Motor neuron (in vitro differentiated cells): ENCODE measurements at regions not wholly inside any gene's neighbourhood (a gene's known extent, or its start where the extent isn't known, plus 50 kb on each side); places are given as distances from the start of the nearest gene placed in this dataset.
"Not testable (repeated sequence)": the region's sequence is repeated elsewhere in the genome, so short reads cannot be mapped to it uniquely, and the experiment has no call there.

Experiments
- ATAC-seq, 8 experiments: fragments of 200-7000 bp; cut with Tn5 transposase; replicated peaks in 6 of 8; 2 replicates each; pipeline ENCODE4 v1.8.0; 2021; ENCODE audit warnings: mild to moderate bottlenecking in 8 of 8, moderate library complexity in 8 of 8
- H3K27ac ChIP-seq, 2 donors: fragments of 250-450 bp; sonication (Bioruptor Pico); 2 replicates each; pipeline ENCODE4 v1.9.0; 2021; ENCODE audit warnings: antibody characterized with exemption in 2 of 2, mild to moderate bottlenecking in 2 of 2, moderate library complexity in 1 of 2
- H3K4me1 ChIP-seq, 2 donors: fragments of 250-450 bp; sonication (Bioruptor Pico); replicated peaks in 1 of 2; 2 replicates each; pipeline ENCODE4 v1.6.1; 2021; ENCODE audit warnings: antibody characterized with exemption in 2 of 2, mild to moderate bottlenecking in 2 of 2, moderate library complexity in 1 of 2
- H3K4me3 ChIP-seq, 5 donors: fragments of 250-450 bp; sonication (Bioruptor Pico); 2 replicates each; pipeline ENCODE4 v1.9.0; 2021; ENCODE audit warnings: antibody characterized with exemption in 5 of 5, mild to moderate bottlenecking in 5 of 5, moderate library complexity in 4 of 5
- WGBS, 10 experiments: fragments of 450-650 bp; shearing (Covaris generic); methylation state at CpG; one replicate each; pipeline ENCODE4 v1.0.0; 2022; 5-methylcytosine and 5-hydroxymethylcytosine counted together
- in situ Hi-C, 9 experiments: fragments of 400-800 bp; cut with MboI; loops; one replicate each; pipeline ENCODE4 v1.15.0; 2021; ENCODE audit warnings: low sequenced_read_pairs in 9 of 9, low pct_unique_long_range_greater_than_20kb in 2 of 9; ENCODE audit not compliant: unreplicated experiment in 9 of 9

DNA sequence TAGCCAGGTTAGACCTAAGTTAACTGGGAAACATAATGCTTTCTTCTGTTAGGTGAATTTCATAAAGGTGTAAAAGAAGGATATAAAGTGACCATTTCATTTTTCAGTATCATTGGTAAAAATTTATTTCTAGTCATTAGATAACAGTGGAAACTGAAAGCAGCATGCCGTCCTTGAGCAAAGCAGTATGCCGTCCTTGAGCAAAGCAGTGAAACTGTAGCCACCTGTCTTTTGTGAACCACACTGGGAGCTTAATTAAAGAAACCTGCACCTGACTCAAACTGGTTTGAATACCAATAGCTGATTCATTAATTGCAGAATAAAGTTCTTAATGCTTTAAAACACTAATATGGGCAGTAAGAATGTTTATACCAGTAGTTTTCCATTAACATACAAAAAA is 281.5 kb upstream of the OR4C13 start:
- ATAC-seq, in situ Hi-C loops, H3K4me3 ChIP-seq, H3K27ac ChIP-seq, H3K4me1 ChIP-seq: not testable (repeated sequence)
- 0 to 94% (median 67%) methylated on average over 1 to 2 of the region's 2 CpGs; no CpG with 5 or more reads in 3 of the 10 experiments for WGBS, 10 experiments

DNA sequence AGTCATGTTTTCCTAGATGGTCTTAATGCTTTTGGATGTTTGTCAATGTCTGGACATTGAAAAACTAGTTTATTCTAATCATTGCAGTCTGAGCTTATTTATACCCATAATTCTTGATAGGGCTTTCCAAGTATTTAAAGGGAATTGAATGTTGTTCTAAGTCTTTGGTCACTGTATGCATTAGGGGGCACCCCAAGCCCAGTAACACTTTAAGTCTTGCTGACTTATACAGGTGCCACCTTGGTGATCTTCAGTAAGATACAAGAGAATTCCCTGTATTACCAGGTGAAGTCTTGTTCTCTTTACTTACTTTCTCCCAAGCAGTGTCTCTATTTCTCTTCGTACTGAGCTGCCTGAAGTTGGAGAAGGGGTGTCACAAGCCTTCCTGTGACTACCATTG is 250.1 kb upstream of the OR4C13 start:
- in situ Hi-C loops, H3K27ac ChIP-seq, H3K4me3 ChIP-seq, ATAC-seq, H3K4me1 ChIP-seq: not testable (repeated sequence)
- WGBS, 10 experiments, result 0 to 67% (median 0%) methylated on average over 1 of the region's 1 CpG; no CpG with 5 or more reads in 7 of the 10 experiments

DNA sequence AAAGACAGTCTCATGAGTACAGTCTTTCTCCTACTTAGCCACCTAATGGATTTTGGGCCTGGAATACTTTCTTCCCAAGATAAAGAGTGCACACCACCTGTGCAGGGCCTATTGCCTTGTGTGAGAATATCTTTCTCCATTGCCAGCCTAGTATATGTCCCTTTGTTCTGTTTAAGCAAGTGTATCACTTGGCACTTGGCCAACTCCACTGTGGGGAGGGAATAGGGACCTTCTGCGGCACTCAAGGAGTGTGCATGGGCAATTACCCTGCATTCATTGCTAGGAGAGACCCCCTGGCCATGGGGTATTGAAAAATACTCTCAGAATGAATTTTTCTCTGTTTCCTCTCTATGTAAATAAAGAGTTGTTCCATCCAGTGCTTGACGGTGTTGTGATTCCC is 201.7 kb upstream of the OR4C13 start:
- in situ Hi-C loops, H3K4me3 ChIP-seq, H3K27ac ChIP-seq, H3K4me1 ChIP-seq, ATAC-seq: not testable (repeated sequence)
- 0 to 100% (median 80%) methylated on average over 1 to 2 of the region's 2 CpGs; no CpG with 5 or more reads in 1 of the 10 experiments for WGBS, 10 experiments

DNA sequence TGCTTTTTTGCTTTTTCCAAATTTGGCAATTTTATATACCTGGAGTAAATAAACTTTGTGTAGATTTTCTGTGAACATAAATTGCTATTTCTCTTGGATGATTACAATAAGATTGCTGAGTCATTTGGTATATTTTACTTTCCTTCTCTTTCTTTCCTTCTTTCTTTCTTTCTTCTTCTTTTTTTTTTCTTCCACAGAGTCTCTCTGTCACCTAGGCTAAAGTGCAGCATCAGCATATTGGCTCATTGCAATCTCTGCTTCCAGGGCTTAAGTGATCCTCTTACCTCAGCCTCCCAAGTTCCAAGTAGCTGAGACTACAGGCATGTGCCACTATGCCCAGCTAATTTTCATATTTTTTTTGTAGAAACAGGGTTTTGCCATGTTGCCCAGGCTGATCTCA is 201.2 kb upstream of the OR4C13 start:
- H3K4me3 ChIP-seq, H3K4me1 ChIP-seq, in situ Hi-C loops, ATAC-seq, H3K27ac ChIP-seq: not testable (repeated sequence)

DNA sequence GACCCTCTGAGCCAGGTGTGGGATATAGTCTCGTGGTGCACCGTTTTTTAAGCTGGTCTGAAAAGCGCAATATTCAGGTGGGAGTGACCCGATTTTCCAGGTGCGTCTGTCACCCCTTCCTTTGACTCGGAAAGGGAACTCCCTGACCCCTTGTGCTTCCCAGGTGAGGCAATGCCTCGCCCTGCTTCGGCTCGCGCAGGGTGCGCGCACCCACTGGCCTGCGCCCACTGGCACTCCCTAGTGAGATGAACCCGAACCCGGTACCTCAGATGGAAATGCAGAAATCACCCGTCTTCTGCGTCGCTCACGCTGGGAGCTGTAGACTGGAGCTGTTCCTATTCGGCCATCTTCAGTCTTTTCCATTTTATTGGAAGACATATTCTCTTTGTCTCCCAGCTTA is 171.4 kb upstream of the OR4C13 start:
- H3K4me1 ChIP-seq, H3K27ac ChIP-seq, ATAC-seq, in situ Hi-C loops: not testable (repeated sequence)
- WGBS, 10 experiments, result 17 to 91% (median 40%) methylated on average over 1 to 5 of the region's 20 CpGs; no CpG with 5 or more reads in 5 of the 10 experiments
- H3K4me3 ChIP-seq, result peak overlapping the region in 1 of 5 donors; percentile 21

DNA sequence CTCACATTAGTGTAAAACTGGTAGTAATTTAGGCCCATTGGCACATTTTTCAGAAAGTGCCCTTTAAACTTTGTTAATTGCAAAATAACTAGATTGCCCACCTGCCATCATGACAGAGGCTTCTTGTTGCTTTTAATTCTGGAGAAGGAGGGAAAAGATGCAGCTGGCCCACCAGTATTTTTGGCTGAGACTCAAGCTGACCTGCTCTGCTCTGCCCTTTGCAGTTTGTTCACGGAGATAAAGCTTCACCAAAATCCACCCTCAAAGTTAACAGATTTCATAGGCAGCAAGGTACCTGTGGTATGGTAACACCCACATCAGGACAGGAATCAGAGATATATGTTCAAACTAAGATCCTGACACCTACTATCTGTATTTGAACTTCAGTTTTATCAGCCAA is 170.2 kb upstream of the OR4C13 start:
- ATAC-seq, H3K4me3 ChIP-seq, in situ Hi-C loops, H3K27ac ChIP-seq, H3K4me1 ChIP-seq: not testable (repeated sequence)
- WGBS, 10 experiments, result 0 to 100% (median 20%) methylated on average over 1 of the region's 1 CpG; no CpG with 5 or more reads in 6 of the 10 experiments

DNA sequence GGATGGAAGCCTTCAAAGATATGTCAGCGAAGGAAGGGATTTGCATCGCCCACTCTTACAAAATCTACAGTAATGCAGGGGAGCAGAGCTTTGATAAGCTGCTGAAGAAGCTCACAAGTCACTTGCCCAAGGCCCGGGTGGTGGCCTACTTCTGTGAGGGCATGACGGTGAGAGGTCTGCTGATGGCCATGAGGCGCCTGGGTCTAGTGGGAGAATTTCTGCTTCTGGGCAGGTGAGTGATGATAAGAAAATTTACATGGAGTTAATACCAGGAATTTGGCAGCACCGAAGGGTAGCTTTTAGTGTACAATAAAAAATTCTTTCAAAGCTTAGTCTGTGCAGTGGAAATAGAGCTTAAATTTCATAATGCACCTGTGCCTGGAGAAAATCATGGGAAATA is 168.3 kb upstream of the OR4C13 start:
- H3K27ac ChIP-seq, H3K4me1 ChIP-seq, ATAC-seq, H3K4me3 ChIP-seq, in situ Hi-C loops: not testable (repeated sequence)
- WGBS, 10 experiments, result 0 to 100% (median 43%) methylated on average over 1 to 2 of the region's 6 CpGs; no CpG with 5 or more reads in 3 of the 10 experiments

DNA sequence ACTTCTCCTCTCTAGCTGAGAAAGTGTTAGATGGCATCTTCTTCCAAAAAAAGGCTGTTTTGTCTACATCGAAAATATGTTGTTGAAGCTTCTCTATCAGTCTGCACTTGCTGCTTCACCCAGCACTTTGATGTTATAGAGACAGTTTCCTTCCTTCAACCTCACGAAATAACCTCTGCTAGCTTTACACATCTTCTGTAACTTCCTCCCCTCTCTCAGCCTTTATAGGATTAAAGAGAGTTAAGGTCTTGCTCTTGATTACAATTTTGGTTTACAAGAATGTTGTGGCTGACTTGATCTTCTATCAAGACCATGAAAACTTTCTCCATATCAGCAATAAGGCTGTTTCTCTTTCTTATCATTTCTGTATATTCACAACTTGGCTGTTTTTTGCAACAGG is 162.4 kb upstream of the OR4C13 start:
- H3K27ac ChIP-seq, H3K4me1 ChIP-seq, in situ Hi-C loops, H3K4me3 ChIP-seq, ATAC-seq: not testable (repeated sequence)
- 0 to 58% (median 19%) methylated on average over 1 to 2 of the region's 2 CpGs; no CpG with 5 or more reads in 2 of the 10 experiments for WGBS, 10 experiments

DNA sequence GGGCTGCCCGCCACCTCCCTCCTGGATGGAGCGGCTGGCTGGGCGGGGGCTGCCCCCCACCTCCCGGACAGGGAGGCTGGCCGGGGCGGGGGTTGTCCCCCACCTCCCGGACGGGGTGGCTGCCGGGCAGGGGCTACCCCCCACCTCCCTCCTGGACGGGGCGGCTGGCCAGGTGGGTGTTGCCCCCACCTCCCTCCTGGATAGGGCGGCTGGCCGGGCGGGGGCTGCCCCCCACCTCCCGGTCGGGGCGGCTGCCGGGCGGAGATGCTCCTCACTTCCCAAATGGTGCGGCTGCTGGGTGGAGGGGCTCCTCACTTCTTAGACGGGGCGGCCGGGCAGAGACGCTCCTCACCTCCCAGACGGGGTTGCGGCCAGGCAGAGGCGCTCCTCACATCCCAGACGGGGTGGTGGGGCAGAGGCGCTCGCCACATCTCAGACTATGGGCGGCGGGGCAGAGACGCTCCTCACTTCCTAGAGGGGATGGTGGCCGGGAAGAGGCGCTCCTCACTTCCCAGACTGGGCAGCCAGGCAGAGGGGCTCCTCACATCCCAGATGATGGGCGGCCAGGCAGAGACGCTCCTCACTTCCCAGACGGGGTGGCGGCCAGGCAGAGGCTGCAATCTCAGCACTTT is 153.9 kb upstream of the OR4C13 start:
- in situ Hi-C loops, H3K27ac ChIP-seq, ATAC-seq, H3K4me1 ChIP-seq, H3K4me3 ChIP-seq: not testable (repeated sequence)
- no CpG with 5 or more reads among the region's 39 CpGs for WGBS, 10 experiments

DNA sequence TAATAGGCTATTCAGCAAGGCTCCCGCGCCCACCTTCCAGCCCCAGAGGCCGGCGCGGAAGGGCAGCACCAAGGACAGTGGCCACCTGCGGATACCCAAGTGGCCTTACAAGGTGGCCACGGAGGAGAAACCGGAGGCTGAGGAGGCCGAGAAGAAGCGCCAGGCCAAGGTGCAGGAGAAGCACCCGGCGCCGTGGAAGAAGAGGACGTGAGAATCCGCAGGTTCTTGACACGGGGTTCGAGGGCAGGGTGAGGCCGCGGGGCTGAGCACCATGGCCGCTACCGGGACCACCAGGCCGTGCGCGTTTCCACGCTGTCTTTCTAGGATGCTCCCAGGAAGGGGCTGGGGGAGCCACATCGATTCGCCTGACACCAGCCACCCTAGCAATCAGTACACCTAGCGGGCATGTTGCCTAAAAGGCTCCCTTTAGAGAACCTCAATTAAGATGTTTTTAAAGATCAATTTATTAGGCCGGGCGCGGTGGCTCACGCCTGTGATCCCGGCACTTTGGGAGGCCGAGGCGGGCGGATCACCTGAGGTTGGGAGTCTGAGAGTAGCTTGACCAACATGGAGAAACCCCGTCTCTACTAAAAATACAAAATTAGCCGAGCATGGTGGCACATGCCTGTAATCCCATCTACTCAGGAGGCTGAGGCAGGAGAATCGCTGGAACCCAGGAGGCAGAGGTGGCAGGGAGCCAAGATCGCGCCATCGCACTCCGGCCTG is 134.3 kb upstream of the OR4C13 start:
- H3K4me1 ChIP-seq, H3K4me3 ChIP-seq, in situ Hi-C loops, H3K27ac ChIP-seq, ATAC-seq: not testable (repeated sequence)
- 80 to 100% (median 97%) methylated on average over 1 to 6 of the region's 43 CpGs; no CpG with 5 or more reads in 7 of the 10 experiments for WGBS, 10 experiments

DNA sequence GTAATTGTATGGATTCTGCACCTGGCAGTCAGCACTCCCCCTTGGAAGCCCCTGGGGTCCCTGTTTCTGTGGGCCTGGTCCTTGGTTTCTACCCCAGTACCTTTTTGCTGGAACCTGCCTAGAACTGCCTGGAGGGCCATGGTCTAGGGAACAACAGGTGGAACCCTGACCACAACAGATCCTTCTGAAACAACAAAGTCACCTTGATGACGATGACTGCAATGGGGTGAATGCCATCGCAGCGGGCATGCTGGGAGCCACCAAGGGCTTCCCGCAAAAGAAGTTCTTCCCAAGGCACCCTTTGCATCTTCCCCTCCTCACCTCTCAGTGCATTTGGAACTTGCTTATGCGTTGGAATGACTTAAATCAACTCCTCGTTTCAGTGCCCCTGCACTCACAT is 129.0 kb upstream of the OR4C13 start:
- H3K4me3 ChIP-seq, H3K27ac ChIP-seq, in situ Hi-C loops, ATAC-seq, H3K4me1 ChIP-seq: not testable (repeated sequence)
- 10 to 64% (median 38%) methylated on average over 1 to 6 of the region's 6 CpGs; no CpG with 5 or more reads in 6 of the 10 experiments for WGBS, 10 experiments

DNA sequence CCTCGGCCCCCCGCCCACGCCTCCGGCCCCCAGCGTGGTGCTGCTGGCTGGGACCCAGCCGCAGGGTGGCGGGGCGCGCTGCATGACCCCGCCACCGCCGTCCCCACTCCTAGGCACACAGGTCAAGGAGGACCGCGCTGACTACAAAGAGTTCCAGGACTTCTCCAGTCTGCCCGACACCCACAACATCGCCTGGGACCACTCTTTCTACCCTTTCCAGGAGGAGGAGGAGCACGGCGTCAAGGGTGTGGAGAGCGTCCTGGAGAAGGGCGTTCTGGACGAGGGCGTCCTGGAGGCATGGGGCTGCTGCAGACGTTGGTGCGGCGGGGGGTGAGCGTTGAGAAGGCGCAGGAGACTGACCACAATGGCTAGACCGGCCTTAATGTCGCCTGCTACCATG is 101.7 kb upstream of the OR4C13 start:
- ATAC-seq, in situ Hi-C loops, H3K27ac ChIP-seq, H3K4me1 ChIP-seq, H3K4me3 ChIP-seq: not testable (repeated sequence)
- 47 to 60% (median 60%) methylated on average over 1 to 4 of the region's 29 CpGs; no CpG with 5 or more reads in 7 of the 10 experiments for WGBS, 10 experiments

DNA sequence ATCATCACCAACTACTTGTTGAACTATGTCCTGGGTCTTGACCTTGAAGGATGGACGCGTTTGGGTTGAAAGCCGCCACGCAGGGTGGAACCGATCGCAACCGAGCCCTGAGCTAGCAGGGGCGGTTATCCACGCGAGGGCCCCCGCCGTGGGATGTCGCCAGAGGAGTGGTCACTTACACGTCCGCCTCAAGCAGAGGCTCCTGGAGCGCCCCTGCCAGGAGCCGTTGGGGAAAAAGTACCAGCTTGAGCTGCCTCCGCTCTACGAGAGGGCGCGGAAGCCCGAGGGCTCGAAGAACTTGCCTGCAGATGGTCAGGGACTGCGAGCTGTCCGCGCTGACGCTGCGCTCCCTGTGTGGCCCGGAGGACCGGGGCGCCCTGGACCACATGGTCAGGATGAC is 100.7 kb upstream of the OR4C13 start:
- no peak overlapping the region for H3K4me3 ChIP-seq
- H3K27ac ChIP-seq, result no peak overlapping the region
- no peak for ATAC-seq
- no peaks in the 10 kb centered on the region for H3K4me1 ChIP-seq
- 80 to 100% (median 90%) methylated on average over 2 to 7 of the region's 31 CpGs; no CpG with 5 or more reads in 7 of the 10 experiments for WGBS, 10 experiments
- in situ Hi-C loops, result no loop called here
